NOMO-1 treated with dmso at 0.1 percent for 144 hours (cell line): ENCODE measurements at regions not wholly inside any gene's neighbourhood (a gene's known extent, or its start where the extent isn't known, plus 50 kb on each side); places are given as distances from the start of the nearest gene placed in this dataset.

ENCODE experiments used
- DNase-seq: peaks from one replicate; lab custom pipeline; 2025; ENCODE audit not compliant: unreplicated experiment; lab: John Stamatoyannopoulos, UW

DNA sequence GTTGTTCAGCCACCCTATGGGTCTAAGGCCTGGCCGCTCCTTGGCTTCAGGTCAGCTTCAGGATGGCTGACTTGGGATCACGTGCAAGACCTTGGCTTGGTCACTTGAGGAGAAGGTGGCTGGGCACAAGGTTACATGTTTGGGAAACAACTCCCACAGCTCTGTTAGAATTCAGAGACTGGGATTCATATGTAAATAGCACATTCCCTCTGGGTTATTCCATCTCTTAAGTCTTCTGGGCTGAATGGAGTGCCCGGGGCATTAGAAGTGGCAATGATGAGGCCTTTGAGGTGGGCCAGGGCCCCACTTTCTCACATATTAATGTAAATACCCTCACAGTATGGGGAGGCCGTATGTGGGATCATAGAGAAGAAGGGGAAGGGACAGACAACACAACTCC, 150.9 kb downstream of the EFNB2 start:
- DNase-seq: no peak

DNA sequence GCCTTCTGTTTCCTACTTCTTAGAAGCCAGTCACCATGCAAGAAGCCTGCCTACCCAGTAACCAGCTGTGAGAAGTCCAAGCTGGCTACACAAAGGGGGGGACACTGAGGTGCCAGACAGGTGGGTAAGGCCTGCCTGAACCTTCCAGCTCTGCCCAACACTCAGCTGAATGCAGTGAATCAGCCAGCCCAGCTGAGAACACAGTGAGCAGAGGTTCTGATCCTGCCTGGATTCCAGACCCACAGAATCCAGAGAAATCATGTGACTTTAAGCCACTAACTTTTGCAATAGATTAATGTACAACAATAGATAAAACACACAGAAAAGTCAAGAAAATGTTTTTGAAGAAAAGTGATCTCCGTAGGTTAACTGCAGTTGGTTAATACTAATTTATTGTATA, 151.7 kb downstream of the EFNB2 start:
- no peak for DNase-seq

DNA sequence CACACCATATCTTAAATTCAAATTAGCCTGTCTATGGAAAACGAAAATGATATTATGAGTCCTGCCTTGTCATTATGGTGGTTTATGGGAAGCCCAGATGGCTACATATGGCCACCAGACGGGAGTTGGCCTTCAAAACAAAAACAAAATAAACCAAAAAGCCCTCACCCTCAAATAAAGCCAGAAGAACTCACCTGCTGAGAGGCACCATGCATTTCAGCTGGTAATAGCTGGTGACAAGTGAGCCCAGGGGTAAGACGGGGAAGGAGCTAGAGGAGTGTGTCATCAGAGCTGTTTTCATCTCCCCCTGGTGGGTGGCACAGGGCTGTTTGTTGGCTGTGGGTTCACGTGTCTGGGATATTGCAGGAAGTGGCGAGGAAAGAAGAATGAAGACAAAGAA, 152.9 kb downstream of the EFNB2 start:
- no peak for DNase-seq

DNA sequence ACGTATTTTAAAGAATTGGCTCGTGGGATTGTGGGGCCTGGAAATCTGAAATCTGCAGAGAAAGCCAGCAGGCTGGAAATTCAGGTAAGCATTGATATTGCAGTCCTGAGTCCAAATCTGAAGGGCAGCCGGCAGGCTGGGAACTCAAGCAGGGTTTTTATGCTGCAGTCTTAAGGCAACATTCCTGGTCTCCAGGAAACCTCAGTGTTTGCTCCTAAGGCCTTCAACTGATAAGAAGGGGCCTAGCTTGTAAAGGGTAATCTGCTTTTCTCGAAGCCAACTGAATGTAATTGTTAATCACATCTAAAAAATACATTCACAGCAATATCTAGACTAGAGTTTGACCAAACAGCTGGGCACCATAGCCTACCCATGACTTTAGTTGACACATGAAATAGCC, 154.4 kb downstream of the EFNB2 start:
- no peak for DNase-seq

DNA sequence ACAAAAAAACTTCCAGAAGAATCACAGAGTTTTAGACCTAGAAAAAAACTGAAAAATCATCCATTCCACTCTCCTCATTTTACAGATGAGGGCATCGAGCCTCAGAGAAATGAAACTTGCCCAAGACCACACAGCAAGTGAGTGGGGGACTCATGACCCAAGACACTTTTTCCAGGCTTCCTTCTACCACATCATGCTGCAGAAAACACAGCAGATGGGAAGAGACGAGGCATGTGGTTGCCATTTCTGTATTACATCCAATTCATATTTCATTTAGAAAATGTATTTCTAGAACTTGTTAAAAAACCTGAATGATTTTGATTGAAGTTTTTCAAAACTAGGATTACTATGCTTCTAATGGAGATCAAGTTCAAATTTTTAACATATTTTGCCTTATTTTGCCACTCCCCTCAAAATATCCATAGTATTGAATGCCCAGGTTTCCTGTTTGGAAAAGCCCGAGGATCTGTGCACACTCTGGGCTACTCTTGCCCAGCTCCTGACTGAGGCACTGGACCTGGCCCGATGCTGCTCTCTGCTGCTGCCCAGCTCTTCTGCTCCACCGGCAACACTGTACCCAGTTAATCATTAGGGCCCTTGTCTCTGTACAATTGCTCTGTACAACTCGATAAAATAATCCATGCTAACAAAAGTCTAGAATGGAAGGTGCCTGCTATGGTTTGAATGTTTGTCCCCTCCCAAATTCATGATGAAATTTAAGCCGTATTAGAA, 157.4 kb downstream of the EFNB2 start:
- DNase-seq: no peak

DNA sequence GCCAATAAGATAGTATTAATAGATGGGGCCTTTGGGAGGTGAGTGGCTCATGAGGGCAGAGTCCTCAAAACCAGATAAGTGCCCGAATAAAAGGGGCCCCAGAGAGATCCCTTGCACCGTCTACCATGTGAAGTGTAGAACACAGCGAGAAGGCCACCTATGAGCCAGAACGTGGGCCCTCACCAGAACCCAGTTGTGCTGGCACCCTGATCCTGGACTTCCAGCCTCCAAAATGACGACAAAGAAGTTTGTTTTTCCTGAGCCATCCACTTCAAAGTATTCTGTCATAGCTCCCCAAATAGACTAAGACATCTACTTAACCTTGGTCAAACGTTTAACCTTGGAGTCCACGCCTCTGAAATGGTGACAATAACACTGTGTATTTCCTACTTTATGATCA, 158.1 kb downstream of the EFNB2 start:
- DNase-seq: no peak

DNA sequence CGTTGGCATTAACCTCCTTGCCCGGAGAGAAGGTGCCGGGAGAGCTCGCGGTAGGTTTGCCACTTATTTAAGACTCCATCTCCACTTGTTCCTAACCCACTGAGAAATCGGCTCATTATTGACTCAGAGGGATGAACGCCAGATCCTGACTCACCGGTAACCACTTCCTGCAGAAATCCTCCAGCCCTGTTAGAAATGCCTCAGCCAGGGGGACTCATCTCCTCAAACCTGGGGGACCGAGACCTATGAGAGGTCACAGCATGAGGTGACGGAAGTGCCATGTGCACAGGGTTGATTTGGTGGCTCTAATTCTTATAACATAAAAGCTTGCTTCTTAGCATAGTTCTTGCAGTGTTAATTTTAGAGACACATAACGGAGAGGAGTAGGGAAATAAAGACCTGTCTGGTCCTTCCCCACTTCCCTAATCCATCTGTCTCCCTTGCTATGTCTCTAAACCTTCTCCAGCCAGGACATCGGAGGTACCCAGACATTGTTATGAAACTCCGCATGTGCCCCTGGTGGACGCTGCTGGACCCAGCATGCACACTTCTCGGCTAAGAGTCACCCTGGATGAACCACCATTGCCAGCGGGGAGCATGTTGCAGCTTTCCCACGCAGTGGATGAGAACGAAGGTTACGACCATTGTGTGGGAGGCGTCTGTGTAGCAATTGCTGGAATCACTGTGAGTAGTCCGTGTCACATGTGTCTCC, 158.9 kb downstream of the EFNB2 start:
- no peak for DNase-seq

DNA sequence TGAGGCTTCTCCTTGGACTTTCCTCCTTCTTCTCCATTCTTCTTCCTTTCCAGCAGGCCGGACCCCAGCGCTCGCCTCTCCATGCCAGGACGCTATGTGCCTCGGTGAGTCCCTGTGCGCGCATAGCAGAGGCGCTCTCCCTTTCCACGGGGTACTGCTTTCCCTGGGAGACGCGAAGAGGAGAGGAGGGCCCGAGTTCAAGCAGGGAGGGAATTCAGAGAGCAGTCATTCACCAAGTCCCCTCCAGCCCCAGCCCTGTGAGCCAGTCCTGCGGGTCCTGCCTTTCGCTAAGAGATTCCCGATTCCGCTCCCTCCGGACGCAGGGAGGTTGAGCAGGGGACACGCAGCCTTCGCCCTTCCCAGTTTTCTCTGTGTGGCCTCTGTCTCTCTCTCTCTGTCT, 160.4 kb downstream of the EFNB2 start:
- no peak for DNase-seq

DNA sequence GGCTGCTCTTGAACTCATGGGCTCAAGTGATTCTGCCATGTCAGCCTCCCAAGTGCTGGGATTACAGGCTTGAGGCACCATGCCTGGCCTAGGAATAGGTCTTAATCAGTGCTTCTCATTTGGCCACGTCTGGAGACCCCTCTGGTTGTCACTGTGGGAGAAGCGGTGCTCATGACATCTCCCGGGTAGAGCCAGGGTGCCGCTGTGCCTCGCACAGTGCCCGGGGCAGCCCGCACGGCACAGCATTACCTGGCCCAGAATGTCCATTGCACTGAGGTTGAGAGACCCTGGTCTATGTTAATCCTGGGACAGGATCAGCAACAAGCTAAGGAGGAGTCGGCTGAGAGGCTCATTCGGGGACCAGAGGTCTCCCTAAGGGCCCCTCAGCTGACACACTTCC, 160.8 kb downstream of the EFNB2 start:
- no peak for DNase-seq

DNA sequence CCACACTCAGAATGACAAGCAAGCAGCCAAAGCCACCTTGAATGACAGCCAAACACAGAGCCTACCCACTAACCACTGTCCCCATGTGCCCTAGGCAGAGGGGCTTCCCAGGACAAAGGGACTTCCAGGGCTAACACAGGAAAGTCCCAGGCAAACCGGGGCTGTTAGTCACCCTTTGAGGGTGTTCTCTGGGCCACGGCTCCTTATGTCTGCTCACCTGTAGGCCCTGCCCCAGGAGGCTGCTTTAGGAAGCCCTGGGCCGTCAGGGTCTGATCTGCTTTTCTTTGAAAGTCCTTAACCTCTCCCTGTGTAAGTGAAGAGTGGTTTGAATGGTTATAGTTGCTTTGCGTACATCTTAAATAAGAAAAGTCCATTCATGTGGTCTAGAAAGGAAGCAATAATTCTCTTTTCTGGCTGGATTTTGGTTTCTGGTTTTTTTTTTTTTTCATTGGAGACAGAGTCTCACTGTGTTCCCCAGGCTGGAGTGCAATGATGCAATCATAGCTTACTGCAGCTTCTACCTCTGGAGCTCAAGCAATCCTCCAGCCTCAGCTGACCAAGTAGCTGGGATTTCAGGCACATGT, 161.4 kb downstream of the EFNB2 start:
- no peak for DNase-seq

DNA sequence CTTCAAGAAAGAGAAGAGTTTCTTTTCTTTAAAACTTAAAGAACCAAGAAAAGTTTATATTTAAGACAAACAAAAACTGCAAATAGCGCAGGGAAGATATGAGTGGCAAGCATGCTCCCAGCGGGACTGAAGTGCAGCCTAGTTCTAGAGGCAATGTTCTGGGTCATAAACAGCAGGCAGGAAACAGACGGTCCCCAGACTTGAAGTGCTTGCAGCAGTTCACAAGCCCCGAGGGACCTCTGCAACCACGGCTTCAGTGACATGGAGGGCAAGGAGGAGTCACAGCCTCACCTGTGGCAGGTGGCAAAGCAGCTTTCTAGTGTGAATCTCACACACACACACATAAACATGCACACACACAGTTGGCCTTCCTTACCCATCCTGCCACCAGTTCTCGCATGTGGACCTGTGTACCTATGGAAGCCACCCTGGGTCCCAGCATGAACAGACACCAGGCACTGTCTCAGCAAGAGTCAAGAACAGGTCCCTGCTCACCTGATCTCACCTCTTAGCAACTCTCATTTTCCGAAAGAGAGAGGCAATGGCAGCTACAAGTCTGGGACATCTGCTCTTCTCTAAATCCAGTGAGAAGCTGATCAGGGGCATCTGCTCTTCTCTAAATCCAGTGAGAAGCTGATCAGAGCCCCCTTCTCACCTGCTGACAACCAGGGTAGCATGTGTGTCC, 162.0 kb downstream of the EFNB2 start:
- no peak for DNase-seq

DNA sequence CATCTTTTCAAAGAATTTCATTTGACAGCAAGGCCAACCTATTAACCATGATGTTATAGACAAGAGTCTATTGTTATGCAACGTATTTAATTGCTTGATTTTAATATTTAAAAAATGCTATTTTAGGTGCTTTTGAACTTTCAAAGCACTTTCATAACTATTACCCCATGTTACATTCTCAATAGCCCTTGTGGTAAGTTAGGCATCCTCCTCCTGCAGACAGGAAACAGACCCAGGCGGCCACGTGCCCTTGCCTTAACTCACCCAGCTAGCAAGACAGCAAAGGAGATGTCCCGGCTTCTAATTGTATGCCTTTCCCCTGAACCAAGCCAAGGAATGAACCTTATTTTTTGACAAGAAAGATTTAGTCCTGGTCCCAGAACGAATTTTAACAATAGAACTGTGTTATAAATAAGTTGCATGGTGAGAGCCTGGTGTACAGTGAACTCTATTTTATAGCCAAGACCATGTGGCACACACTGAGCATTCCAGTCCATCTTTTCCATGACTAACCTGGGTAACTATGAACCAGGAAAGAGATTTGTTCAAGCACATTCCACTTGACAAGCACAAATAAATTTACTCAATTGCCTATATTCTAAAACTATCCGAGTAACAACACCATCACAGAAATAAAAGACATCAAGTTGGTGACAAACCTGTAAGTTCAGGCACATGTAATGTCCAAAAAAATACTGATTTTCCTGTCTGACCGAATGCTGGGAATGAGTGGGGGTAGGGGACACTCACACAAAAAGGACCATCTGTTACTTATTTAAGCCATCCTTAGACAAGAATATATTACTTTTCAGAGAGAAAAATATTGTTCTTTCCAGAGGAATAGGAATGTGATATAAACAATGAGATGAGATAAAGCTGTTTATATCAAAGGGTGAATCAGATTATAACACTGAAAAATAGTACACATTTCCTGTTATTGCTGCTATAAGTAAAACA, 163.0 kb downstream of the EFNB2 start:
- no peak for DNase-seq

DNA sequence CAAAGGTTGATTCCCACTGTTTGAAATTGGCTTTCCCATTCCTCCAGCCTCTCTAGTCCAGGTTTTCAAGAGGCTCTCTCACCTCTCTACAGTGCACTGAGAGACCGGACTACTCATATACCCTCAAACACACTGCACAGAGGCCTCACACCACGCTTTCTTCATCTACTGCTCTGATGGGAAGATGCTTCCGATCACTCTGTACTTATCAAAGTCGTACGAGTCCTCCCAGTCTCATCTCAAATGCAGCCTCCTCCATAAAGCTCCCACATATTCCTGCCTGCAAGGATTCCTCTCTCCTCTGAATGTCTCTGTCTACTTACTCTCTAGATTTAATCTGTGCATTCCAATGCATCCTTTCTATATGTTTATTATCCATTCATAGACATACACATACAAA, 164.4 kb downstream of the EFNB2 start:
- DNase-seq: no peak

DNA sequence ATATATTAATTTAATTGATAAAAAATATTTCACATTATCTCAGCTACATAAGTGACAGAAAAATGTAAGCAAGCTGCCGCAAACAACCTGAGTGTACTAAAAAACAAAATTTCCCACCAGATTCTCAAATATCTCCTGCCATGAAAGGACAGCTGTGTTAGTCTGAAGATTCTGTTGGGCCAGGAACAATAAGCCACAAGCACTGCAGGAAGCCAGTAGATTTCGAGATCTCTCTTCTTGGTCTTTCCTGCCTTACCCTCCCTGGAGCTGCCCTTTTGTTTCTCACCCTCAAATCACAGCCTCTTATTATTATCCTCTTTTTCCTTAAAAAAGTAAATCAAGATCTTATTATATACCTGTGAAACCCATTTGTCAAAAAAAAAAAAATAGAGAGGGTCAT, 165.6 kb downstream of the EFNB2 start:
- no peak for DNase-seq

DNA sequence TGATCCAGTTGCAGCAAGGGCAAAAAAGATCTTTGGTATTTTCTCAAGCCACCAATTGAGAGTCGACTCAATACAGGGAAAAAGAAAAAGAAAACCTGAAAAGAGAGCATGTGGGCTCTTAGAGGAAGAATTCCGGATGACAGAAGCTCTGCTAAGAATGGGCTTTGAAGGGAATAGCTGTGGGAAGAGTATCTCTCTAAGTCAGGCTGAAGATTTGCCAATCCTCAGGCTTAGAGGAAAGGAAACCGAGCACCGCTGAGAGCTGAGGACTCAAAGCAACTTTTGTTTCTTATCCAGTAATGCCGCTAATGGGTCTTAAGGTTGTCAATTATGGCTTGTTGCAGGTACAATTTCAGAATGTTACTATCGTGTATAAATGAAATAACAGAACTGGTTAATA, 166.4 kb downstream of the EFNB2 start:
- DNase-seq: no peak

DNA sequence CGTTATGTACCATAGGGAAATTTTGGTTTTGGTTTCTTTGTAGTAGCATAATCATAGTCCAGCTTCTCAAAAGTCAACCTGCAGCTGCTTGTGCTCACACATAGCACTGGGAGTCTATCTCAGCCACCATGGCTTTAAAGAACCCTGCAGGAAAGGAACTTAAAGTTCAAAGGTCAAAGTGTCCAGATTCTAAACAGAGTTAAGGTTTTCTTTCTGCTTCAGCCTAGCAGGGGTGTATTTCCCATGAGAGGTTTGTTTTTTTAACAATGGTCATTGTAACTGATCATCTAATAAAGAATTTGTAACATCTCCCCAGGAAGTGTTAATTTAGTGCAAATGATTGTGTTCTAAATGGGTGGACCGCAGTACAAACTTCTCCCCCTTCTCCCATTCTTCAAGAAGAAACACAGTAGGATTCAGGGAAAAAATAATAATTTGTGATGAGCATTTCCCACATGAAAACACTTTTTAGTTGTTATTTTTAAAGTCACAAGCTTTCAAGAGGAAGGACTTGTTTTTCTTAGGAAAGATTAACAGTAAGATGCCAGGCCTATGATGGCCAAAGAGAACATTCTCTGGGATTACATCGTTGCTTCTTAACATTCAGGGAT, 168.0 kb downstream of the EFNB2 start:
- no peak for DNase-seq

DNA sequence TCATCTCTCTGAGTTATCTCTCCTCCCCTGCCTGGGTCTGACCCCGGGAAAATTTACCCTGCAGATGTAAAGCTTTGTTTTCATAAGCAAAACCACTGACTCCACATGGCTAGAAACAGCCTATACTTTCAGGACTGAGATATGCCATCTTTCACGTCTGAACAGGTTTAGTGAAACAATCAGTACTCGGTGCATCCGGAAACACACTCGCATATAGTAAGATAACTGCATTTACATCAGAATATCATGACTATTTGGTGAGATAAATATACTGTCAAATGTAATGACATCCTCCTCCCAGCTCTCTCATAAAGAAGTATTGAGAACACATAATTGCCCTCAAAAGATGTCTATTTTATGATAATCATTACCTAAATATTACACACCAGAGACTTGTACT, 172.8 kb downstream of the EFNB2 start:
- no peak for DNase-seq

DNA sequence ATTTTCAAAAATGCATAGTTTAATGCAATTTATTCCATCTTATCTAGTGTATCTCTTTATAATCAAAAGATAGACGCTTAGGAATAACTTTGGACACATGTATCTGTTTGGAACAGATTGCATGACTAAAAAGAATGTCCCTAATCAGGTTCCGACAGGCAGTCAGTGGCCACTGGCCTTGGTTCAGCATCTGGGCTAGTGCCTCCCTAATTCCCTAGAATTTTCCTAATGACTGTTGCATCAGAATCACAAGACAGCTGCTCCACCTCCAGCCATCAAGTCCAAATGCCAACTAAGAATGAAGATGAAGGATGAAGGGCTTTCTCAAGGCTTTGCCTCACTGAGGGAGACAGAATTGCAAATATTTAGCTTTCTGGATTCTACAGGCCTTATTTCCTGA, 173.8 kb downstream of the EFNB2 start:
- no peak for DNase-seq

DNA sequence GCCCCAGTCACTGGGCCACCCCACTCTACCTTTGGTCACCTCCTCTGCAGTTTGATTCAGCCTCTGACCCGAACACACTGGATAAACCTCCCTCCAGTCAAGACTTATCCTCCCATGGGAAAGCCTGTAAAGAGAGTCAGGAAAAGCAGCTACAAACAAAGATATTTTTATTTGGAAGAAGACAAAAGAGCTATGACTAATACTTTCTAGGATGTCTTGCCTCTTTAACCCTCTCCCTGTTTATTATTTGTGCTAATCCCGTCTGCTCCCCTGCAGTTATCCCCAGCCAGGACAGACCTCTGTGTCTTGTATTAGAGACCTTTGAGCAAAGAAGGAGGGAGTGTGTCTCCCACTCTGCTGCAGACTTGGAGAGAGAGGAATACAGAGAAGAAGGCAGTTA, 178.3 kb downstream of the EFNB2 start:
- DNase-seq: no peak

DNA sequence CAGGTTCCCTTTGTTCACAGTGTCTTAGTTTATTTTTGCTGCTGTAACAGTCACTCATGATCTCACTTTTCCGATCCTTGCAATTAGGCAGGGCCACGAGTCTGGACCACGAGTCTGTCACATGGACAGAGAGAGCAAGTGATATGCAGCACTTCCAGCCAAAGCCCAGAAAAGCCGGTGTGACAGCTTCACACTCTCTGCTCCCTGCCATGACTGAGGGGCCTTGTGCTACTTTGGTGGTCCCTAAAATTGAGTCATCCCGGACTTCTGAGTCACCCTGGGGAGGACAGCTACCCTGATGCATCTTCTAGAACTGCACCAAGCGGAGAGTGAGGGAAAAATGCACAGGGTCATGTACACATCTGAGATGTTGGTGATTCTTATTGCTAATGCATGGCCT, 179.6 kb downstream of the EFNB2 start:
- DNase-seq: no peak
